ENCODE measurements at regions not wholly inside any gene's neighbourhood (a gene's known extent, or its start where the extent isn't known, plus 50 kb on each side); places are given as distances from the start of the nearest gene placed in this dataset.
A peak's percentile ranks its signal among the peaks of the same experiment; 100 is the strongest.

DNA sequence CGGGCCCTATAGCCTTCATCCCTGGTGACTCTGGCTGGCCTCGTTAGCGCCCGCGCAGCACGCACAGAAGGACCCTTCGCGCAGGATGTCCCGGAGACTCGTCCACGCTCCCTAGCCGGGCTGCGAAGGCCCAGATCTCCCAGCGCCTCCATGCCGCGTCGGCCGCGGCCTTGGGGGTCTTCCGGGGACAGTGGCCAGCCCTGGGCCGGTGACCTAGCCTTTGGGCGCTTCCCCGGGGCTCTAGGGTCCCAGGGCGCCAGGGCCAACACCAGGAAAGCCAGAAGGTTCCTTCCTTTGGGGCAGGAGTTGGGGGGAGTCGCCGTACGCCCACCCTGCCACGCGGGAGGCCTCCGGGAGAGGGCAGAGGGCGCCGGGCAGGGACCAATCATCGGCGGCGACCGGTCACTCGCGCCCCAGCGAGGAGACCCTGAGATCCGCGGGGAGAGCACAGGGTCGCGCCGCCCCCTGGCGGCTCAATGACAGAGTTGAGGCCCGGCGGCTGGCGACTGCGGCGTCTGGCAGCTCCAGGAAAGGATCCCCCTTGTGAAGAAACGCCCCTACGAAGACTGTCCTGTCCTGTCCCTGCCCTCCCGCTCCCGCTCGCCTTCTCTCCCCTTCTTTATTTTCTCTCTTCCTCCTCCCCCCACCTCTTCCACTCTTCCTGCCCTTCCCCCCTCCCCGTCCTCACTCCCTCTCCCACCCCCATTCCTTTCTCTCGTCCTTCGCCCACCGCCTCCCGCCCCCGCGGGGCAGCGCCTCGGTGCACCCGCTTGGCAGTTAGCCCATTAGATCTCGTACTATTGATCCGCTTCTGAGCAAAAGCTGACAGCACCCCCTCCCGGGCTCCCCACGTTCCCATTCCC lies 62.3 kb upstream of the LBX1 start:
- TF ChIP-seq, protein P1, sequence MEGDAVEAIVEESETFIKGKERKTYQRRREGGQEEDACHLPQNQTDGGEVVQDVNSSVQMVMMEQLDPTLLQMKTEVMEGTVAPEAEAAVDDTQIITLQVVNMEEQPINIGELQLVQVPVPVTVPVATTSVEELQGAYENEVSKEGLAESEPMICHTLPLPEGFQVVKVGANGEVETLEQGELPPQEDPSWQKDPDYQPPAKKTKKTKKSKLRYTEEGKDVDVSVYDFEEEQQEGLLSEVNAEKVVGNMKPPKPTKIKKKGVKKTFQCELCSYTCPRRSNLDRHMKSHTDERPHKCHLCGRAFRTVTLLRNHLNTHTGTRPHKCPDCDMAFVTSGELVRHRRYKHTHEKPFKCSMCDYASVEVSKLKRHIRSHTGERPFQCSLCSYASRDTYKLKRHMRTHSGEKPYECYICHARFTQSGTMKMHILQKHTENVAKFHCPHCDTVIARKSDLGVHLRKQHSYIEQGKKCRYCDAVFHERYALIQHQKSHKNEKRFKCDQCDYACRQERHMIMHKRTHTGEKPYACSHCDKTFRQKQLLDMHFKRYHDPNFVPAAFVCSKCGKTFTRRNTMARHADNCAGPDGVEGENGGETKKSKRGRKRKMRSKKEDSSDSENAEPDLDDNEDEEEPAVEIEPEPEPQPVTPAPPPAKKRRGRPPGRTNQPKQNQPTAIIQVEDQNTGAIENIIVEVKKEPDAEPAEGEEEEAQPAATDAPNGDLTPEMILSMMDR (conservative IDR thresholded peaks at IDR 0.05), result peak; percentile 57
- no peak for TF ChIP-seq ZFX (IDR thresholded peaks at IDR 0.05)
